ENCODE measurements at regions not wholly inside any gene's neighbourhood (a gene's known extent, or its start where the extent isn't known, plus 50 kb on each side); places are given as distances from the start of the nearest gene placed in this dataset.

DNA sequence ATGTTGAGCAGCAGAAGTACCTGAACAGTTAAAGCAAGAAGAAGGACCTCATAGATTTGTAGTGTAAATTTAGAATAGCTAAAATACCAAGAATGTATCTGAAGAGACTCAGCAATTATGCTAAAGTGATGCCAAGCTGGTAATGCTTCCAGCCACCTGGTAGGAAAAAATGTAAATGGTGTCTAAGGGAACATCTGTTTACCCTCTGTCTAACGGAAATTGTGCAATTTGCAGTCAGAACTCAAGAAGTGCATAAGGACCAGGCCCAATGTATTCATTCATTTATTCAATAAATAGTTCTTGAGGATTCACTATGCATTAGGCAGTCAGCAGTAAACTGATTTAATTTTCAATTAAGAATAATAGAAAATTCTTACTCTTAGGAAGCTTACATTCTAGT is 116.0 kb upstream of the ADGRL4 start:
- H3K4me1 ChIP-seq (ENCODE audit: control insufficient read depth, insufficient read depth, low read length): no peaks in the 10 kb centered on the region
- H3K27me3 ChIP-seq (ENCODE audit: control insufficient read depth, insufficient read depth, low read length): no peaks in the 10 kb centered on the region
- in situ Hi-C loops (cut with HindIII; ENCODE audit: low pct_unique_long_range_greater_than_20kb, low sequenced_read_pairs): no loop called here
- BruUV-seq (replicated peaks): no TSS peak
- no peak for TF ChIP-seq POLR2AphosphoS5 (IDR thresholded peaks at IDR 0.05; ENCODE audit: low read depth, low read length)
- no peak for TF ChIP-seq TCF7L2 (IDR thresholded peaks at IDR 0.05; ENCODE audit: low read depth, low read length)
- no peak for TF ChIP-seq SIN3A (IDR thresholded peaks at IDR 0.05; ENCODE audit: borderline replicate concordance, insufficient read depth, low read depth, low read length)
- TF ChIP-seq, protein P1, sequence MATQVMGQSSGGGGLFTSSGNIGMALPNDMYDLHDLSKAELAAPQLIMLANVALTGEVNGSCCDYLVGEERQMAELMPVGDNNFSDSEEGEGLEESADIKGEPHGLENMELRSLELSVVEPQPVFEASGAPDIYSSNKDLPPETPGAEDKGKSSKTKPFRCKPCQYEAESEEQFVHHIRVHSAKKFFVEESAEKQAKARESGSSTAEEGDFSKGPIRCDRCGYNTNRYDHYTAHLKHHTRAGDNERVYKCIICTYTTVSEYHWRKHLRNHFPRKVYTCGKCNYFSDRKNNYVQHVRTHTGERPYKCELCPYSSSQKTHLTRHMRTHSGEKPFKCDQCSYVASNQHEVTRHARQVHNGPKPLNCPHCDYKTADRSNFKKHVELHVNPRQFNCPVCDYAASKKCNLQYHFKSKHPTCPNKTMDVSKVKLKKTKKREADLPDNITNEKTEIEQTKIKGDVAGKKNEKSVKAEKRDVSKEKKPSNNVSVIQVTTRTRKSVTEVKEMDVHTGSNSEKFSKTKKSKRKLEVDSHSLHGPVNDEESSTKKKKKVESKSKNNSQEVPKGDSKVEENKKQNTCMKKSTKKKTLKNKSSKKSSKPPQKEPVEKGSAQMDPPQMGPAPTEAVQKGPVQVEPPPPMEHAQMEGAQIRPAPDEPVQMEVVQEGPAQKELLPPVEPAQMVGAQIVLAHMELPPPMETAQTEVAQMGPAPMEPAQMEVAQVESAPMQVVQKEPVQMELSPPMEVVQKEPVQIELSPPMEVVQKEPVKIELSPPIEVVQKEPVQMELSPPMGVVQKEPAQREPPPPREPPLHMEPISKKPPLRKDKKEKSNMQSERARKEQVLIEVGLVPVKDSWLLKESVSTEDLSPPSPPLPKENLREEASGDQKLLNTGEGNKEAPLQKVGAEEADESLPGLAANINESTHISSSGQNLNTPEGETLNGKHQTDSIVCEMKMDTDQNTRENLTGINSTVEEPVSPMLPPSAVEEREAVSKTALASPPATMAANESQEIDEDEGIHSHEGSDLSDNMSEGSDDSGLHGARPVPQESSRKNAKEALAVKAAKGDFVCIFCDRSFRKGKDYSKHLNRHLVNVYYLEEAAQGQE (IDR thresholded peaks at IDR 0.05; ENCODE audit: insufficient read depth in 1 of 2, low read depth in 2 of 2, low read length in 1 of 2): no peak
- TF ChIP-seq, protein P2, sequence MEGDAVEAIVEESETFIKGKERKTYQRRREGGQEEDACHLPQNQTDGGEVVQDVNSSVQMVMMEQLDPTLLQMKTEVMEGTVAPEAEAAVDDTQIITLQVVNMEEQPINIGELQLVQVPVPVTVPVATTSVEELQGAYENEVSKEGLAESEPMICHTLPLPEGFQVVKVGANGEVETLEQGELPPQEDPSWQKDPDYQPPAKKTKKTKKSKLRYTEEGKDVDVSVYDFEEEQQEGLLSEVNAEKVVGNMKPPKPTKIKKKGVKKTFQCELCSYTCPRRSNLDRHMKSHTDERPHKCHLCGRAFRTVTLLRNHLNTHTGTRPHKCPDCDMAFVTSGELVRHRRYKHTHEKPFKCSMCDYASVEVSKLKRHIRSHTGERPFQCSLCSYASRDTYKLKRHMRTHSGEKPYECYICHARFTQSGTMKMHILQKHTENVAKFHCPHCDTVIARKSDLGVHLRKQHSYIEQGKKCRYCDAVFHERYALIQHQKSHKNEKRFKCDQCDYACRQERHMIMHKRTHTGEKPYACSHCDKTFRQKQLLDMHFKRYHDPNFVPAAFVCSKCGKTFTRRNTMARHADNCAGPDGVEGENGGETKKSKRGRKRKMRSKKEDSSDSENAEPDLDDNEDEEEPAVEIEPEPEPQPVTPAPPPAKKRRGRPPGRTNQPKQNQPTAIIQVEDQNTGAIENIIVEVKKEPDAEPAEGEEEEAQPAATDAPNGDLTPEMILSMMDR (IDR thresholded peaks at IDR 0.05): no peak
- no peak overlapping the region for H3K4me3 ChIP-seq (ENCODE audit: low read depth in 2 of 2, low read length in 2 of 2)
- POLR2A ChIA-PET: no interaction called here
- no peak for ATAC-seq
- intact Hi-C loops (cut with micrococcal nuclease; ENCODE audit: unreplicated experiment): no loop called here
- no peaks in the 10 kb centered on the region for H3K9me3 ChIP-seq (ENCODE audit: control insufficient read depth, insufficient read depth, low read depth, low read length)
- DNase-seq (ENCODE audit: low read depth, low spot score): no peak
- no peak overlapping the region for H3K27ac ChIP-seq (ENCODE audit: low read length)
- CTCF ChIA-PET: no interaction called here
- H3K36me3 ChIP-seq (ENCODE audit: control insufficient read depth, insufficient read depth, low read length): no peaks in the 10 kb centered on the region

DNA sequence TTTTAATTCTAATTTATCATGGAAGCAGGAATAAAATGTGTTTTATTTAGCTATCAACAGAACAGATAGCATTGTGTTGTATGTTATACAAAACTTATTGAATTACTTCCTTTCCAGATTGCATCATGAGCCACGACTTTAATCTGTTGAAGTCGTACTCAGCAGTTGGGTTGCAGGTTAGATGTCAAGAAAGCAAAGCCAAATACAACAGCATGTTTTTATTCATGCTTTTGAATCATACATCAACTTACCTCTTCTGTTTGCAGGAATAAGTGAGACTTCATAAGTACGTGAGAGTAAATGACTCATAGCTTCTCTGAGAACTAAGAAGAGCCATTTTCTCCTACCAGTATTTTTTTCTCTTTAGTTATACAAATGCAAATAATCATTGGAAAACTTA is 110.8 kb upstream of the ADGRL4 start:
- H3K4me3 ChIP-seq (ENCODE audit: low read depth in 2 of 2, low read length in 2 of 2): no peak overlapping the region
- H3K27ac ChIP-seq (ENCODE audit: low read length): no peak overlapping the region
- POLR2A ChIA-PET: interaction anchor here (0.7 kb wide), 1 partner anchor 16 kb away, joined by 4 read pairs; no protein-coding TSS in a partner anchor
- no peak for DNase-seq (ENCODE audit: low read depth, low spot score)
- CTCF ChIA-PET: no interaction called here
- intact Hi-C loops (cut with micrococcal nuclease; ENCODE audit: unreplicated experiment) (no loop called here), in situ Hi-C loops (cut with HindIII; ENCODE audit: low pct_unique_long_range_greater_than_20kb, low sequenced_read_pairs) (no loop called here)
- no peaks in the 10 kb centered on the region for H3K27me3 ChIP-seq (ENCODE audit: control insufficient read depth, insufficient read depth, low read length)
- no TSS peak for BruUV-seq (replicated peaks)
- 0 out of 2 replicates have a peak, but pooled peaks cover 3% of the 10 kb centered on the region for H3K9me3 ChIP-seq (ENCODE audit: control insufficient read depth, insufficient read depth, low read depth, low read length)
- no peak for TF ChIP-seq SIN3A (IDR thresholded peaks at IDR 0.05; ENCODE audit: borderline replicate concordance, insufficient read depth, low read depth, low read length)
- TF ChIP-seq, protein P1 (IDR thresholded peaks at IDR 0.05; ENCODE audit: insufficient read depth in 1 of 2, low read depth in 2 of 2, low read length in 1 of 2): no peak
- no peak for TF ChIP-seq POLR2AphosphoS5 (IDR thresholded peaks at IDR 0.05; ENCODE audit: low read depth, low read length)
- TF ChIP-seq TCF7L2 (IDR thresholded peaks at IDR 0.05; ENCODE audit: low read depth, low read length): no peak
- TF ChIP-seq, protein P2 (IDR thresholded peaks at IDR 0.05): no peak
- H3K4me1 ChIP-seq (ENCODE audit: control insufficient read depth, insufficient read depth, low read length): no peaks in the 10 kb centered on the region
- ATAC-seq: no peak
- no peaks in the 10 kb centered on the region; the same call in 1 of the 2 replicates for H3K36me3 ChIP-seq (ENCODE audit: control insufficient read depth, insufficient read depth, low read length)

Data from Panc1 (cell line).